ENCODE measurements at regions not wholly inside any gene's neighbourhood (a gene's known extent, or its start where the extent isn't known, plus 50 kb on each side); places are given as distances from the start of the nearest gene placed in this dataset.
"Not testable (repeated sequence)": the region's sequence is repeated elsewhere in the genome, so short reads cannot be mapped to it uniquely, and the experiment has no call there.

GRCh38 chr3:171548917-171549316 is 88.7 kb upstream of the TNIK start:
- no peak for DNase-seq

- DNase-seq: peak; percentile 69 to 85
Observed at GRCh38 chr3:171543759-171544300, 83.6 kb upstream of the TNIK start.

GRCh38 chr3:171542976-171543375 is 82.8 kb upstream of the TNIK start:
- no peak for DNase-seq

- no peak for DNase-seq
Observed at GRCh38 chr3:171541647-171542046, 81.4 kb upstream of the TNIK start.

GRCh38 chr3:171541181-171541580 is 81.0 kb upstream of the TNIK start:
- DNase-seq: no peak

GRCh38 chr3:171535799-171536198 is 75.6 kb upstream of the TNIK start:
- no peak for DNase-seq

- DNase-seq: no peak
Observed at GRCh38 chr3:171535133-171535532, 74.9 kb upstream of the TNIK start.

- DNase-seq: no peak
Observed at GRCh38 chr3:171533702-171534101, 73.5 kb upstream of the TNIK start.

- DNase-seq: no peak
Observed at GRCh38 chr3:171532294-171532693, 72.1 kb upstream of the TNIK start.

- no peak for DNase-seq
Observed at GRCh38 chr3:171531716-171532115, 71.5 kb upstream of the TNIK start.

GRCh38 chr3:171528102-171528501 is 67.9 kb upstream of the TNIK start:
- no peak for DNase-seq

GRCh38 chr3:171526869-171527268 is 66.7 kb upstream of the TNIK start:
- DNase-seq: no peak

- DNase-seq: no peak
Observed at GRCh38 chr3:171526146-171526545, 65.9 kb upstream of the TNIK start.

GRCh38 chr3:171525437-171525836 is 65.2 kb upstream of the TNIK start:
- no peak for DNase-seq

GRCh38 chr3:171524921-171525310 is 64.7 kb upstream of the TNIK start:
- peak in 1 of 2 donors; percentile 42 for DNase-seq

- peak; percentile 62 to 86 for DNase-seq
Observed at GRCh38 chr3:171522651-171523050, 62.4 kb upstream of the TNIK start.

- not testable (repeated sequence) for DNase-seq
Observed at GRCh38 chr3:171519423-171519822, 59.2 kb upstream of the TNIK start.

GRCh38 chr3:171516765-171517164 is 56.6 kb upstream of the TNIK start:
- DNase-seq: no peak

- peak in 1 of 2 donors; percentile 15 for DNase-seq
Observed at GRCh38 chr3:171514466-171514865, 54.3 kb upstream of the TNIK start.

GRCh38 chr3:171511450-171511849 is 51.2 kb upstream of the TNIK start:
- DNase-seq: no peak

Data from inflammatory macrophage (primary cell).